ENCODE measurements at regions not wholly inside any gene's neighbourhood (a gene's known extent, or its start where the extent isn't known, plus 50 kb on each side); places are given as distances from the start of the nearest gene placed in this dataset.

DNA sequence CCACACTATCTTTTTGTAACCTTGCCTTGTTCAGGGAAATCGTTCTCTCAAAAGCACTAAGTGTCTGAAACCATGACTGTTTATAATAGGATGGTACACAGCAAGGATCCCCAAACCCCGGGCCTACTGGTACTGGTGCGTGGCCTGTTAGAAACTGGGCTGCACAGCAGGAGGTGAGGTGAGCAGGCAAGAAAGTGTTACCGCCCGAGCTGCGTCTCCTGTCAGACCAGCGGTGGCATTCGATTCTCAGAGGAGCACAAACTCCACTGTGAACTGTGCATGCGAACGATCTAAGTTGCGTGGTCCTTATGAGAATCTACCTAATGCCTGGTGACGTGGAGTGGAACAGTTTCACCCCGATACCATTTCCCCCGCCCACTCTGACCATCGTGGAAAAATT, 81.8 kb upstream of the KCNJ3 start:
- TF ChIP-seq ZFP30 (CRISPR knock-in tag; IDR thresholded peaks at IDR 0.05) (no peak), ZNF70 (CRISPR knock-in tag; IDR thresholded peaks at IDR 0.05) (no peak), TCF4 (CRISPR knock-in tag; IDR thresholded peaks at IDR 0.05; ENCODE audit: borderline replicate concordance) (no peak), ZNF565 (CRISPR knock-in tag; conservative IDR thresholded peaks at IDR 0.05; ENCODE audit: low read depth) (no peak), ZFP3 (CRISPR knock-in tag; IDR thresholded peaks at IDR 0.05) (no peak), TOX (CRISPR knock-in tag; IDR thresholded peaks at IDR 0.05; ENCODE audit: borderline replicate concordance) (no peak), ESRRG (CRISPR knock-in tag; IDR thresholded peaks at IDR 0.05) (no peak), ZC3H10 (CRISPR knock-in tag; IDR thresholded peaks at IDR 0.05) (no peak)
- TF ChIP-seq, protein P1, sequence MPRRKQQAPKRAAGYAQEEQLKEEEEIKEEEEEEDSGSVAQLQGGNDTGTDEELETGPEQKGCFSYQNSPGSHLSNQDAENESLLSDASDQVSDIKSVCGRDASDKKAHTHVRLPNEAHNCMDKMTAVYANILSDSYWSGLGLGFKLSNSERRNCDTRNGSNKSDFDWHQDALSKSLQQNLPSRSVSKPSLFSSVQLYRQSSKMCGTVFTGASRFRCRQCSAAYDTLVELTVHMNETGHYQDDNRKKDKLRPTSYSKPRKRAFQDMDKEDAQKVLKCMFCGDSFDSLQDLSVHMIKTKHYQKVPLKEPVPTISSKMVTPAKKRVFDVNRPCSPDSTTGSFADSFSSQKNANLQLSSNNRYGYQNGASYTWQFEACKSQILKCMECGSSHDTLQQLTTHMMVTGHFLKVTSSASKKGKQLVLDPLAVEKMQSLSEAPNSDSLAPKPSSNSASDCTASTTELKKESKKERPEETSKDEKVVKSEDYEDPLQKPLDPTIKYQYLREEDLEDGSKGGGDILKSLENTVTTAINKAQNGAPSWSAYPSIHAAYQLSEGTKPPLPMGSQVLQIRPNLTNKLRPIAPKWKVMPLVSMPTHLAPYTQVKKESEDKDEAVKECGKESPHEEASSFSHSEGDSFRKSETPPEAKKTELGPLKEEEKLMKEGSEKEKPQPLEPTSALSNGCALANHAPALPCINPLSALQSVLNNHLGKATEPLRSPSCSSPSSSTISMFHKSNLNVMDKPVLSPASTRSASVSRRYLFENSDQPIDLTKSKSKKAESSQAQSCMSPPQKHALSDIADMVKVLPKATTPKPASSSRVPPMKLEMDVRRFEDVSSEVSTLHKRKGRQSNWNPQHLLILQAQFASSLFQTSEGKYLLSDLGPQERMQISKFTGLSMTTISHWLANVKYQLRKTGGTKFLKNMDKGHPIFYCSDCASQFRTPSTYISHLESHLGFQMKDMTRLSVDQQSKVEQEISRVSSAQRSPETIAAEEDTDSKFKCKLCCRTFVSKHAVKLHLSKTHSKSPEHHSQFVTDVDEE (CRISPR knock-in tag; IDR thresholded peaks at IDR 0.05): no peak
- TF ChIP-seq, protein P2, sequence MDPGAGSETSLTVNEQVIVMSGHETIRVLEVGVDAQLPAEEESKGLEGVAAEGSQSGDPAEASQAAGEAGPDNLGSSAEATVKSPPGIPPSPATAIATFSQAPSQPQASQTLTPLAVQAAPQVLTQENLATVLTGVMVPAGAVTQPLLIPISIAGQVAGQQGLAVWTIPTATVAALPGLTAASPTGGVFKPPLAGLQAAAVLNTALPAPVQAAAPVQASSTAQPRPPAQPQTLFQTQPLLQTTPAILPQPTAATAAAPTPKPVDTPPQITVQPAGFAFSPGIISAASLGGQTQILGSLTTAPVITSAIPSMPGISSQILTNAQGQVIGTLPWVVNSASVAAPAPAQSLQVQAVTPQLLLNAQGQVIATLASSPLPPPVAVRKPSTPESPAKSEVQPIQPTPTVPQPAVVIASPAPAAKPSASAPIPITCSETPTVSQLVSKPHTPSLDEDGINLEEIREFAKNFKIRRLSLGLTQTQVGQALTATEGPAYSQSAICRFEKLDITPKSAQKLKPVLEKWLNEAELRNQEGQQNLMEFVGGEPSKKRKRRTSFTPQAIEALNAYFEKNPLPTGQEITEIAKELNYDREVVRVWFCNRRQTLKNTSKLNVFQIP (CRISPR knock-in tag; IDR thresholded peaks at IDR 0.05; ENCODE audit: borderline replicate concordance, low read depth): no peak
- TF ChIP-seq, protein P3, sequence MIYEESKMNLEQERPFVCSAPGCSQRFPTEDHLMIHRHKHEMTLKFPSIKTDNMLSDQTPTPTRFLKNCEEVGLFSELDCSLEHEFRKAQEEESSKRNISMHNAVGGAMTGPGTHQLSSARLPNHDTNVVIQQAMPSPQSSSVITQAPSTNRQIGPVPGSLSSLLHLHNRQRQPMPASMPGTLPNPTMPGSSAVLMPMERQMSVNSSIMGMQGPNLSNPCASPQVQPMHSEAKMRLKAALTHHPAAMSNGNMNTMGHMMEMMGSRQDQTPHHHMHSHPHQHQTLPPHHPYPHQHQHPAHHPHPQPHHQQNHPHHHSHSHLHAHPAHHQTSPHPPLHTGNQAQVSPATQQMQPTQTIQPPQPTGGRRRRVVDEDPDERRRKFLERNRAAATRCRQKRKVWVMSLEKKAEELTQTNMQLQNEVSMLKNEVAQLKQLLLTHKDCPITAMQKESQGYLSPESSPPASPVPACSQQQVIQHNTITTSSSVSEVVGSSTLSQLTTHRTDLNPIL (CRISPR knock-in tag; IDR thresholded peaks at IDR 0.05; ENCODE audit: low read depth): no peak
- TF ChIP-seq, protein P4, sequence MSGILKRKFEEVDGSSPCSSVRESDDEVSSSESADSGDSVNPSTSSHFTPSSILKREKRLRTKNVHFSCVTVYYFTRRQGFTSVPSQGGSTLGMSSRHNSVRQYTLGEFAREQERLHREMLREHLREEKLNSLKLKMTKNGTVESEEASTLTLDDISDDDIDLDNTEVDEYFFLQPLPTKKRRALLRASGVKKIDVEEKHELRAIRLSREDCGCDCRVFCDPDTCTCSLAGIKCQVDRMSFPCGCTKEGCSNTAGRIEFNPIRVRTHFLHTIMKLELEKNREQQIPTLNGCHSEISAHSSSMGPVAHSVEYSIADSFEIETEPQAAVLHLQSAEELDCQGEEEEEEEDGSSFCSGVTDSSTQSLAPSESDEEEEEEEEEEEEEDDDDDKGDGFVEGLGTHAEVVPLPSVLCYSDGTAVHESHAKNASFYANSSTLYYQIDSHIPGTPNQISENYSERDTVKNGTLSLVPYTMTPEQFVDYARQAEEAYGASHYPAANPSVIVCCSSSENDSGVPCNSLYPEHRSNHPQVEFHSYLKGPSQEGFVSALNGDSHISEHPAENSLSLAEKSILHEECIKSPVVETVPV (CRISPR knock-in tag; IDR thresholded peaks at IDR 0.05): no peak
- ATAC-seq: no peak

DNA sequence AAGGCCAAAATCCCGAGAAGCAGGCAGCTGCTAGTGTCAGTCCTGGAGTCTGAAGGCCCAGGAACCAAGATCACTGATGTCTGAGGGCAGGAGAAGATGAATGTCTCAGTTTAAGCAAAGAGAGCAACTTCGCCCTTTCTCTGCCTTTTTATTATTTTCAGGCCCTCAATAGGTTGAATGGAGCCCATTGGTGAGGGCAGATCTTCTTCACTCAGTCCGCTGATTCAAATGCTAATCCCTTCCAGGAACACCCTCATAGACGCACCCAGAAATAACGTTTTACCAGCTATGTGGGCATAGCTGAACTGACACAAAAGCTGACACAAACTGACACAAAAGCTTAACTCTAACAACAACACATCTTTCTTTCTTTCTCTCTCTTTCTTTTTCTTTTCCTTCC, 78.0 kb upstream of the KCNJ3 start:
- no peak for ATAC-seq
- TF ChIP-seq GLIS3 (CRISPR knock-in tag; IDR thresholded peaks at IDR 0.05) (no peak), PPARA (CRISPR knock-in tag; IDR thresholded peaks at IDR 0.05; ENCODE audit: borderline replicate concordance) (no peak), ISL1 (CRISPR knock-in tag; IDR thresholded peaks at IDR 0.05) (no peak), ZFP30 (CRISPR knock-in tag; IDR thresholded peaks at IDR 0.05) (no peak), ESRRG (CRISPR knock-in tag; IDR thresholded peaks at IDR 0.05) (no peak), OSR1 (CRISPR knock-in tag; IDR thresholded peaks at IDR 0.05) (no peak)
- TF ChIP-seq, protein P2 (CRISPR knock-in tag; IDR thresholded peaks at IDR 0.05; ENCODE audit: borderline replicate concordance, low read depth): no peak

DNA sequence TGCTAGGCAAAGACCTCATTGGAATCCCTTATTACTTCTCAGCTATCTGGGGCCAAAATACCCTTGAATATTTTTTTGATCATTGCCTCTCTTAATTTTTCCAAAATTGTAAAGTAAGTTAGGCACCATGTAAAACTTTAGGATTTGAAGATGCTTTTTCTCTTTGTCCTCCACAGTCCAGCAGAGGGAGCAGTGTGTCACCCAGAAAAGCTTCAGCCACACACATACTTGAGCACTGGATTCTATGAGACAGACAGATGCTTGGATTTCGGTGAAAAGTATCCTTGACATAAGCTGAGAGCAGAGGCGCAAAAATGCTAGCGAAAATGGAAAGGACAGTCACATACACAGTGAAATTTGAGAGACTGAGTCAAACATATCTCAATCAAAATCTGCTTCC, 74.7 kb upstream of the KCNJ3 start:
- TF ChIP-seq ISL1 (CRISPR knock-in tag; IDR thresholded peaks at IDR 0.05) (no peak), CSDC2 (CRISPR knock-in tag; IDR thresholded peaks at IDR 0.05) (no peak), BACH2 (CRISPR knock-in tag; IDR thresholded peaks at IDR 0.05; ENCODE audit: borderline replicate concordance) (no peak), TOX (CRISPR knock-in tag; IDR thresholded peaks at IDR 0.05; ENCODE audit: borderline replicate concordance) (no peak), ZNF8 (CRISPR knock-in tag; IDR thresholded peaks at IDR 0.05) (no peak)
- TF ChIP-seq, protein P4 (CRISPR knock-in tag; IDR thresholded peaks at IDR 0.05): no peak
- TF ChIP-seq, protein P2 (CRISPR knock-in tag; IDR thresholded peaks at IDR 0.05; ENCODE audit: borderline replicate concordance, low read depth): no peak
- ATAC-seq: peak; percentile 85

Data from SK-N-SH treated with all-trans-retinoic acid at 6 μM for 48 hours (cell line).